ENCODE measurements at regions not wholly inside any gene's neighbourhood (a gene's known extent, or its start where the extent isn't known, plus 50 kb on each side); places are given as distances from the start of the nearest gene placed in this dataset.
A peak's percentile ranks its signal among the peaks of the same experiment; 100 is the strongest.

DNA sequence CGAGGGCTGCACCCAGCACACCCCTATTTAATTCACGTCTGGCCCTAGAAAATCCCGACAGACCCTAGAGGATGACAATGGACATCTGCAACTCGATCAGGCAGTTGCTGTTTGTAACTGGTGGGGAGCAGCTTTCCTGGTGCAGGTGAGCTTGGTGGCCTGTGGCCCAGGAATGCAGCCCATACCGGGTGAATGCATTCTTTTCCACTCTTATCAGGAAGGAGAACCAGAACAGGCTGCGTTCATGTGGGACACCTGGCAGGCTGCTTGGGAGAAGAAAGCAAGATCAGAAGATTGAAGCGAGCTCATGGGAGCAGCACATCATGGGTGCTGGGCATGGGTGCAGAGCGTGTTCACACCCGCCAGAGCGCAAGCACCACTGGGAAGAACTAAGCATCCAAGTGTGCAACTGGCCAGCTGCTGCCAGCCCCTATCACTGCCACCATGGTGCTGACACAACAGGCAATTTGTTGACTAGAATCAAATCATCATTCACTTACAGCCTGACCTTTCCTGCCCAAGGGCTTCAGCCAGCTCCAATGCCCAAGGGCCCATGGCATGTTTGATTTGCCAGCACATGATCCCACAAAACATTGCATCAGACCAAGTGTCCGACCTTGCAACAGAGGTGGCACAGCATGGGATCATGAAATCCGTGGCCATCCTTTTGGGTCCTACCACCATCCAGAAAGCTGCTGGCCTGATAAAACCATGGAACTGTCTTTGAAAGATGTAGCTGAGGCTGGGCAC is 241.7 kb upstream of the ID2 start:
- H4K5ac ChIP-seq (ENCODE audit: insufficient read length, low read depth, low read length), result no peak overlapping the region
- H3K23me2 ChIP-seq (ENCODE audit: insufficient read length, low read depth, low read length, poor library complexity, severe bottlenecking), result no peaks in the 10 kb centered on the region
- no peak overlapping the region for H4K91ac ChIP-seq (ENCODE audit: insufficient read length, low read depth, low read length)
- Mint-ChIP-seq H3K27me3 (ENCODE audit: low read depth) (peaks cover 3% of the 10 kb centered on the region), H3K4me1 (peaks cover 13 to 14% of the 10 kb centered on the region in 2 experiments), H3K4me3 (no peak overlapping the region), H3K27ac (0 out of 7 replicates have a peak overlapping the region, but pooled peaks of 1 of the 3 experiments have one; percentile 53), H3K9me3 (peaks cover 3 to 11% of the 10 kb centered on the region in 2 experiments; a peak in 4 of 5 replicates), H3K36me3 (ENCODE audit: insufficient read depth in 1 of 3, low read depth in 3 of 3) (peaks cover 0 to 5% (median 0%) of the 10 kb centered on the region in 3 experiments; a peak in 2 of 7 replicates)
- H3K18ac ChIP-seq (ENCODE audit: insufficient read length, low read depth, low read length), result no peak overlapping the region
- TF ChIP-seq CTCF (conservative IDR thresholded peaks at IDR 0.05), result no peak
- no peaks in the 10 kb centered on the region for H3K79me1 ChIP-seq (ENCODE audit: insufficient read depth, low read depth, low read length, poor library complexity, severe bottlenecking)
- no peak overlapping the region for H3K14ac ChIP-seq (ENCODE audit: insufficient read depth, low read length)
- H3K4ac ChIP-seq (ENCODE audit: low read depth, low read length), result no peak overlapping the region
- H2BK120ac ChIP-seq (ENCODE audit: low read depth, low read length, poor library complexity, severe bottlenecking), result no peak overlapping the region
- no peaks in the 10 kb centered on the region for H3K79me2 ChIP-seq (ENCODE audit: insufficient read depth, low read length)
- no peak overlapping the region for H2AFZ ChIP-seq (ENCODE audit: low read length)
- no peak overlapping the region for H2BK12ac ChIP-seq (ENCODE audit: insufficient read length, low read depth, low read length)
- peaks cover 3% of the 10 kb centered on the region; the same call in 1 of the 2 replicates for H3K4me1 ChIP-seq (ENCODE audit: insufficient read depth, low read length)
- H3K9me3 ChIP-seq (ENCODE audit: control insufficient read depth, low read depth, low read length), result no peaks in the 10 kb centered on the region
- H3K23ac ChIP-seq (ENCODE audit: insufficient read length, low read depth, low read length), result no peak overlapping the region
- H3T11ph ChIP-seq (ENCODE audit: low read length), result no peak overlapping the region
- no peak for DNase-seq
- H3K27me3 ChIP-seq (ENCODE audit: insufficient read depth, low read length), result no peaks in the 10 kb centered on the region
- no peak overlapping the region for H3K9ac ChIP-seq (ENCODE audit: extremely low read depth, insufficient read length, low read length)
- H2AK5ac ChIP-seq (ENCODE audit: insufficient read length, low read length), result no peak overlapping the region
- no peak overlapping the region for H2BK20ac ChIP-seq (ENCODE audit: low read depth, low read length, poor library complexity, severe bottlenecking)
- H3K4me2 ChIP-seq (ENCODE audit: insufficient read depth, insufficient read length, low read length), result no peak overlapping the region
- no peaks in the 10 kb centered on the region for H4K20me1 ChIP-seq (ENCODE audit: control insufficient read depth, insufficient read depth, insufficient read length)
- WGBS (ENCODE audit: extremely low coverage, insufficient read length, low lambda C conversion rate), result no CpG with 5 or more reads among the region's 12 CpGs
- no peak overlapping the region for H4K8ac ChIP-seq (replicated peaks; ENCODE audit: insufficient read length, low read depth, low read length)
- H3K27ac ChIP-seq (ENCODE audit: insufficient read length, low read depth, low read length), result no peak overlapping the region
- no peak overlapping the region for H3K56ac ChIP-seq (ENCODE audit: insufficient read length, low read depth, low read length)
- no peak overlapping the region for H2BK15ac ChIP-seq (ENCODE audit: low read depth, low read length)
- H2BK5ac ChIP-seq (ENCODE audit: insufficient read length, low read length), result no peak overlapping the region

Measured in H9 (cell line).